Activated naive CD4-positive, alpha-beta T cell treated with anti-CD3 and anti-CD28 coated beads for 36 hours (primary cell): ENCODE measurements at regions not wholly inside any gene's neighbourhood (a gene's known extent, or its start where the extent isn't known, plus 50 kb on each side); places are given as distances from the start of the nearest gene placed in this dataset.

ENCODE experiments used
- CTCF ChIA-PET: fragments of 350-600 bp; sonication (Branson Sonifier 250); formaldehyde crosslinking; loops from one replicate; lab custom pipeline; 2021; ENCODE audit warnings: antibody characterized with exemption; lab: Charles Lee
- DNase-seq: peaks from one replicate; pipeline ENCODE4 v3.0.0-alpha.2; 2020
- H3K27ac Mint-ChIP-seq: one replicate; pipeline ENCODE4 v1.8.0; 2021; ENCODE audit warnings: mild to moderate bottlenecking, mixed read lengths
- H3K27me3 Mint-ChIP-seq: one replicate; pipeline ENCODE4 v1.8.0; 2021; ENCODE audit warnings: low read depth, mixed read lengths
- H3K36me3 Mint-ChIP-seq: one replicate; pipeline ENCODE4 v1.8.0; 2021; ENCODE audit warnings: low read depth, mixed read lengths
- H3K4me1 Mint-ChIP-seq: one replicate; pipeline ENCODE4 v1.8.0; 2021; ENCODE audit warnings: low read depth, mixed read lengths
- H3K4me3 Mint-ChIP-seq: one replicate; pipeline ENCODE4 v1.8.0; 2021; ENCODE audit warnings: mild to moderate bottlenecking, moderate library complexity, mixed read lengths
- H3K9me3 Mint-ChIP-seq: one replicate; pipeline ENCODE4 v1.8.0; 2021; ENCODE audit warnings: mixed read lengths
- intact Hi-C: fragments of 100-400 bp; cut with micrococcal nuclease; formaldehyde crosslinking; loops from one replicate; pipeline ENCODE4 v1.15.1; 2023

GRCh38 chr2:42970151-42970550, 177.8 kb upstream of the HAAO start:
- intact Hi-C loops = loop anchor here (10.0 kb wide), 1 partner anchor 515 kb away; no protein-coding TSS in a partner anchor
- Mint-ChIP-seq H3K4me1 (peaks cover 4% of the 10 kb centered on the region), H3K9me3 (no peaks in the 10 kb centered on the region), H3K4me3 (no peak overlapping the region), H3K27me3 (no peaks in the 10 kb centered on the region), H3K27ac (no peak overlapping the region), H3K36me3 (no peaks in the 10 kb centered on the region)
- no peak for DNase-seq
- CTCF ChIA-PET = interaction anchor here (0.6 kb wide), 1 partner anchor 411 kb away, joined by 7 read pairs; no protein-coding TSS in a partner anchor

GRCh38 chr2:42969231-42970150, 177.1 kb upstream of the HAAO start:
- H3K27me3 Mint-ChIP-seq = no peaks in the 10 kb centered on the region

GRCh38 chr2:42967959-42968674, 175.7 kb upstream of the HAAO start:
- Mint-ChIP-seq H3K4me3 (no peak overlapping the region), H3K27ac (no peak overlapping the region), H3K9me3 (no peaks in the 10 kb centered on the region), H3K4me1 (peaks cover 5% of the 10 kb centered on the region), H3K27me3 (no peaks in the 10 kb centered on the region), H3K36me3 (no peaks in the 10 kb centered on the region)
- CTCF ChIA-PET = interaction anchor here (0.7 to 1.0 kb wide), 2 partner anchors 21 to 261 kb away, joined by 3 read pairs; no protein-coding TSS in a partner anchor
- intact Hi-C loops = no loop called here
- DNase-seq = no peak

More at GRCh38 chr2:42969231-42970150, 177.1 kb upstream of the HAAO start:
- DNase-seq = no peak
- intact Hi-C loops = loop anchor here (10.0 kb wide), 1 partner anchor 515 kb away; no protein-coding TSS in a partner anchor
- H3K4me1 Mint-ChIP-seq = peaks cover 4% of the 10 kb centered on the region
- no peaks in the 10 kb centered on the region for H3K36me3 Mint-ChIP-seq
- H3K4me3 Mint-ChIP-seq = no peak overlapping the region
- H3K9me3 Mint-ChIP-seq = no peaks in the 10 kb centered on the region
- CTCF ChIA-PET = interaction anchor here (0.6 to 1.0 kb wide), 2 partner anchors 260 to 412 kb away, joined by 3 to 7 read pairs; no protein-coding TSS in a partner anchor
- H3K27ac Mint-ChIP-seq = no peak overlapping the region

GRCh38 chr2:42965910-42966309, 173.5 kb upstream of the HAAO start:
- Mint-ChIP-seq H3K9me3 (no peaks in the 10 kb centered on the region), H3K36me3 (no peaks in the 10 kb centered on the region), H3K27me3 (peaks cover 11% of the 10 kb centered on the region), H3K4me3 (no peak overlapping the region), H3K4me1 (peaks cover 15% of the 10 kb centered on the region), H3K27ac (no peak overlapping the region)
- CTCF ChIA-PET = interaction anchor here (3.4 kb wide), 1 partner anchor 263 kb away, joined by 13 read pairs; no protein-coding TSS in a partner anchor
- intact Hi-C loops = no loop called here
- DNase-seq = no peak

GRCh38 chr2:42965196-42965595, 172.8 kb upstream of the HAAO start:
- Mint-ChIP-seq H3K27ac (no peak overlapping the region), H3K4me3 (no peak overlapping the region), H3K4me1 (peaks cover 15% of the 10 kb centered on the region), H3K9me3 (no peaks in the 10 kb centered on the region), H3K27me3 (peaks cover 11% of the 10 kb centered on the region), H3K36me3 (no peaks in the 10 kb centered on the region)
- no peak for DNase-seq
- CTCF ChIA-PET = interaction anchor here (0.6 to 3.4 kb wide), 4 partner anchors 9 to 264 kb away, joined by 3 to 13 read pairs (median 3); no protein-coding TSS in a partner anchor
- intact Hi-C loops = no loop called here

DNA sequence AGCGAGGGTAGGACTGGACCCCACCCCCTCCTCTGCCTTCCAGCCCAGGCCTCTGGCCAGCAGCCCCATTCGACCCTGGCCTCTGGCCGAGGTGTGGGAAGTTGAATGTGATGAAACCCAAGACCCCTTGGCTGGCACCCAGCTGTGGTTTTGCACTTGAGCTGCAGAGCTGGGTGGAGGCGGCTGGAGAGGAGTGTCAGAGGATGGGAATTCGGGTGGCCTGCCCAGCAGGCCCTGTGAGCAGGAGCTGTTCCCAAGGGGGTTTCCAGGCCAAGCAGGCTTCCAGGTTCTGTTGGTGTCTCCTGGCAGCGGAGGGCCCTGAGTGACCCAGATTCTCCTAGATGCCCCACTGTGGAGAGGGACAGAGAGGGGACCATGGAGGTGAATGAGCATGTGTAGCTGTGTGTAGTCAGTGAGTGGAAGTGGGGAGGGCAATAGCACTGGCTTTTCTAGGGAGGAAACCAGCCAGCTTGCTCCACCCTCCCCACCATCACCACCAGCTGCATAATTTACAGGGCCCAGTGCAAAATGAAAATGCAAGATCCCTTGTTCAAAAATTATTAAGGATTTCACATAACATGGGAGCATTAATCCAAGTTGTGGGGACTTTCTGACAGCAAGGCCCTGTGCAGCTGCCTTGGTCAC, 172.2 kb upstream of the HAAO start:
- Mint-ChIP-seq H3K4me3 (no peak overlapping the region), H3K27me3 (peaks cover 11% of the 10 kb centered on the region), H3K4me1 (peaks cover 15% of the 10 kb centered on the region), H3K36me3 (no peaks in the 10 kb centered on the region), H3K9me3 (no peaks in the 10 kb centered on the region), H3K27ac (no peak overlapping the region)
- no peak for DNase-seq
- CTCF ChIA-PET = interaction anchor here (0.6 to 3.4 kb wide), 5 partner anchors 9 to 265 kb away, joined by 3 to 13 read pairs (median 3); no protein-coding TSS in a partner anchor
- intact Hi-C loops = no loop called here

GRCh38 chr2:42963452-42964068, 171.2 kb upstream of the HAAO start:
- H3K4me3 Mint-ChIP-seq = no peak overlapping the region
- peaks cover 11% of the 10 kb centered on the region for H3K27me3 Mint-ChIP-seq
- intact Hi-C loops = no loop called here
- H3K27ac Mint-ChIP-seq = no peak overlapping the region
- no peak for DNase-seq
- H3K4me1 Mint-ChIP-seq = peaks cover 15% of the 10 kb centered on the region
- H3K9me3 Mint-ChIP-seq = no peaks in the 10 kb centered on the region
- CTCF ChIA-PET = interaction anchor here (1.5 to 3.4 kb wide), 3 partner anchors 15 to 266 kb away, joined by 5 to 13 read pairs (median 5); no protein-coding TSS in a partner anchor
- no peaks in the 10 kb centered on the region for H3K36me3 Mint-ChIP-seq

GRCh38 chr2:42962508-42962953, 170.1 kb upstream of the HAAO start:
- Mint-ChIP-seq H3K36me3 (no peaks in the 10 kb centered on the region), H3K4me3 (no peak overlapping the region), H3K9me3 (no peaks in the 10 kb centered on the region), H3K27ac (no peak overlapping the region), H3K27me3 (peaks cover 11% of the 10 kb centered on the region), H3K4me1 (peaks cover 15% of the 10 kb centered on the region)
- peak; percentile 41 for DNase-seq
- intact Hi-C loops = no loop called here
- CTCF ChIA-PET = interaction anchor here (0.6 to 1.9 kb wide), 6 partner anchors 9 to 266 kb away, joined by 3 to 5 read pairs (median 4); no protein-coding TSS in a partner anchor

DNA sequence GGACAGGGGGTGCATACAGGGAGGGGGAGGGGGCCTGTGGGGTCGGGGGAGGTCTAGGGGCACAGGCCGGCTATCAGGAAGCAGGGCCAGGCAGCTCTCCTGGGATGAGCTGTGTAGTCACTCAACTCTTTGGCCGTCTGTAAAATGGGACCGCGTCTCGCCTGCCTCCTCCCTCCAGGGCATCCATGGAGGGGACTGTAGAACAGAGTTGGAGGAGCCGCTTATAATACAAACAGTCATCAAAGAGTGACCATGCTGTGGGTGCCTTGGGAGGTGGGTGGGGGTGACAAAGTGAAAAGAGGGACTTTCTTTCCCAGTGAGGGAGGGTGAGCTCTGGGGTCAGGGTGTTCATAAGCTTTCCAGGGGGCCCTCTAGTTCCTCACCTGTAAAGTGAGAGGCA, 169.6 kb upstream of the HAAO start:
- DNase-seq = no peak
- H3K27me3 Mint-ChIP-seq = peaks cover 11% of the 10 kb centered on the region
- H3K27ac Mint-ChIP-seq = no peak overlapping the region
- H3K9me3 Mint-ChIP-seq = no peaks in the 10 kb centered on the region
- H3K36me3 Mint-ChIP-seq = no peaks in the 10 kb centered on the region
- peaks cover 15% of the 10 kb centered on the region for H3K4me1 Mint-ChIP-seq
- intact Hi-C loops = no loop called here
- CTCF ChIA-PET = interaction anchor here (0.6 to 1.6 kb wide), 5 partner anchors 9 to 267 kb away, joined by 3 to 5 read pairs (median 3); no protein-coding TSS in a partner anchor
- no peak overlapping the region for H3K4me3 Mint-ChIP-seq

- Mint-ChIP-seq H3K4me3 (no peak overlapping the region), H3K27me3 (peaks cover 11% of the 10 kb centered on the region), H3K9me3 (no peaks in the 10 kb centered on the region), H3K4me1 (peaks cover 15% of the 10 kb centered on the region), H3K27ac (no peak overlapping the region), H3K36me3 (no peaks in the 10 kb centered on the region)
- DNase-seq = no peak
- CTCF ChIA-PET = interaction anchor here (1.1 to 1.6 kb wide), 2 partner anchors 10 to 267 kb away, joined by 3 to 4 read pairs; no protein-coding TSS in a partner anchor
- intact Hi-C loops = no loop called here
These were observed 169.0 kb upstream of the HAAO start for GRCh38 chr2:42961385-42961811.

GRCh38 chr2:42960842-42961180, 168.4 kb upstream of the HAAO start:
- DNase-seq = no peak

More at GRCh38 chr2:42960842-42961180, 168.4 kb upstream of the HAAO start:
- Mint-ChIP-seq H3K27ac (no peak overlapping the region), H3K9me3 (no peaks in the 10 kb centered on the region), H3K36me3 (no peaks in the 10 kb centered on the region), H3K27me3 (peaks cover 11% of the 10 kb centered on the region), H3K4me3 (no peak overlapping the region), H3K4me1 (peaks cover 15% of the 10 kb centered on the region)
- CTCF ChIA-PET = no interaction called here
- intact Hi-C loops = no loop called here
